ENCODE measurements at regions not wholly inside any gene's neighbourhood (a gene's known extent, or its start where the extent isn't known, plus 50 kb on each side); places are given as distances from the start of the nearest gene placed in this dataset.
"Not testable (repeated sequence)": the region's sequence is repeated elsewhere in the genome, so short reads cannot be mapped to it uniquely, and the experiment has no call there.

DNA sequence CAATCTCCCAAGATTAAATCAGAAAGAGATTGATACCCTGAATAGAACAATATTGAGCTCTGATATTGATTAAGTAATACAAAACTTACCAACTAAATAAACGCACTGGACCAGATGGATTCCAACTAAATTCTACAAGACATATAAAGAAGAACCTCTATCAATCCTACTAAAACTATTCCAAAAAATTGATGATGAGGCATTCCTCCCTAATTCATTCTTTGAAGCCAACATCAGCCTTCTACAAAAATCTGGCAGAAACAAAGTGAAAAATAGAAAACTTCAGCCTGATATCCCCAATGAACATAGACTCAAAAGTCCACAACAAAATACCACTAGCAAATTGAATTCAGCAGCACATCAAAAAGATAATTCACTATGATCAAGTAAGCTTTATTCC lies 695.5 kb downstream of the NYAP2 start:
- Histone ChIP-seq H3K36me3 (replicated peaks) (no peaks in the 10 kb centered on the region), H3K27me3 (ENCODE audit: low read depth) (no peaks in the 10 kb centered on the region), H3K9me3 (no peaks in the 10 kb centered on the region), H3K4me3 (no peak overlapping the region), H3K4me1 (0 out of 2 replicates have a peak, but pooled peaks cover 3% of the 10 kb centered on the region)
- in situ Hi-C loops (cut with MboI; ENCODE audit: low sequenced_read_pairs): no loop called here
- DNase-seq (ENCODE audit: low spot score in 2 of 2): no peak

DNA sequence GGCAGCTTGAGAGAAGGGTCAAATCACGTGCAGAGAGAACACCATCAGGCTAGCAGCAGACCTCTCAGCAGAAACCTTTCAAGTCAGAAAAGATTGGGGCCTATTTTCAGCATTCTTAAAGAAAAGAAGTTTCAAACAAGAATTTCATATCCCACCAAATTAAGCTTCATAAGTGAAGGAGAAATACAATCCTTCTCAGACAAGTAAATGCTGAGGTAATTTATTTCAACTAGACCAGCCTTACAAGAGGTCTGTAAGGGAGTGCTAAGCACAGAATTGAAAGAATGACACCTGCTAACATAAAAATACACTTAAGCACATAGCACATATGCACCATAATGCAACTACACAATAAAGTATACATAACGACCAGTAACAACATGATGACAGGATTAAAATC lies 693.9 kb downstream of the NYAP2 start:
- Histone ChIP-seq H3K4me1 (no peaks in the 10 kb centered on the region), H3K27me3 (ENCODE audit: low read depth) (no peaks in the 10 kb centered on the region), H3K36me3 (replicated peaks) (no peaks in the 10 kb centered on the region), H3K4me3 (no peak overlapping the region), H3K9me3 (no peaks in the 10 kb centered on the region)
- DNase-seq (ENCODE audit: low spot score in 2 of 2): no peak
- in situ Hi-C loops (cut with MboI; ENCODE audit: low sequenced_read_pairs): no loop called here

DNA sequence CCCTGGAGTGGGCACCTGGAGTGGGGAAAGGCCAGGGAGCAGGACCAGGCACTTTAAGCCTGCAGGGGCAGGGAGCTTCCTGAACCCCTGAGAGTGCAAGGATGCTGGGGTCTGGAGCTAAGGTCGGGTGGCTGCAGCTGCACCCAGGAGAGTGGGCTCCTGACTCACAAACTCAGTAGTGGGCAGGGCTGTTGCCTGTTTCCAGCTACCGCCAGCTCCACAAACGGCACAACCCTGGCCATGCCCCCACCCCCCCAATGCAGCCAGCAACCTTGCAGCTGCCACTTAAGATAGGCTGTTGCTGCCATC lies 688.8 kb downstream of the NYAP2 start:
- no peak for DNase-seq (ENCODE audit: low spot score in 2 of 2)
- no peaks in the 10 kb centered on the region for H3K36me3 ChIP-seq (replicated peaks)
- H3K4me1 ChIP-seq: no peaks in the 10 kb centered on the region
- H3K9me3 ChIP-seq: no peaks in the 10 kb centered on the region
- no peaks in the 10 kb centered on the region for H3K27me3 ChIP-seq (ENCODE audit: low read depth)
- no peak overlapping the region for H3K4me3 ChIP-seq
- in situ Hi-C loops (cut with MboI; ENCODE audit: low sequenced_read_pairs): no loop called here

DNA sequence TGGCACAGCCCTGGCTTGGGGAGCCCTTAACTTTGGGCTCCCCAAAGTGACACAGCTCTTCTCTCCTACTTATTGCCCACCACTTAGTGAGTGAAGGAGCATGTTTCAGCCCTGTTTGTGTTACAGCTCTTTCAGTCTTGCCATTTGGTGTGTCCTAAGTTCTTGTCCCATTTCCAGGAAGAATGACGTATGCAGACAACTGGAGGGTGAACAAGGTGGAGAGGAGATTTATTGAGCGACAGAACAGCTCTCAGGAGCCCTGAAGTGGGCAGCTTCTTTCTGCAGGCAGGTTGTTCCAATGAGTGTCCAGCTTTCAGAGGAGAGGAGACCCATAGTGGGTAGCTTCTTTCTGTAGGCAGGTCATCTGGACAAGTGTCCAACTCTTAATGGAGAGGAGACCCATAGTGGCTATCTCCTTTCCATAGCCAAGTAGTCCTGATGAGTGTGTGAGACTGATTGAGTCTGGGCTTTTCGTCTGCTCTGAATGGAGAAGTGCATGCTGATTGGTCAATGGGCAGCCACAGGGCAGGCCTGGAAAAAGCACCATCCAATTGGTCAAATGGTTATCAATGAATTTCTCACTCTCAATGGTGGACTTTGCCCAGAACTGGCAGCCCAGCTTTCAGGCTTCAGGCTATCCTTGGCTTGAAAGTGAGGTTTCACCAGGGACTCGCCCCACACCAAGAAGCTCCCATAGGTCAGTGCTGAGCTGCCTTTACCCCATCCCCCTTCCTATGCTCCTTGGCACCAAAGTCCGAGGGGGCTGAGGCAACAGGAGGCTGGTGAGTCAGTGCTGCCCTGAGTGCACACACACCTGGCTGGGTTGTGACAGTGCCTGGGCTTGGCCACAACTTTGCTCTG lies 688.2 kb downstream of the NYAP2 start:
- in situ Hi-C loops (cut with MboI; ENCODE audit: low sequenced_read_pairs): no loop called here
- no peaks in the 10 kb centered on the region for H3K9me3 ChIP-seq
- H3K36me3 ChIP-seq (replicated peaks): no peaks in the 10 kb centered on the region
- DNase-seq (ENCODE audit: low spot score in 2 of 2): no peak
- H3K4me1 ChIP-seq: no peaks in the 10 kb centered on the region
- no peaks in the 10 kb centered on the region for H3K27me3 ChIP-seq (ENCODE audit: low read depth)
- no peak overlapping the region for H3K4me3 ChIP-seq

DNA sequence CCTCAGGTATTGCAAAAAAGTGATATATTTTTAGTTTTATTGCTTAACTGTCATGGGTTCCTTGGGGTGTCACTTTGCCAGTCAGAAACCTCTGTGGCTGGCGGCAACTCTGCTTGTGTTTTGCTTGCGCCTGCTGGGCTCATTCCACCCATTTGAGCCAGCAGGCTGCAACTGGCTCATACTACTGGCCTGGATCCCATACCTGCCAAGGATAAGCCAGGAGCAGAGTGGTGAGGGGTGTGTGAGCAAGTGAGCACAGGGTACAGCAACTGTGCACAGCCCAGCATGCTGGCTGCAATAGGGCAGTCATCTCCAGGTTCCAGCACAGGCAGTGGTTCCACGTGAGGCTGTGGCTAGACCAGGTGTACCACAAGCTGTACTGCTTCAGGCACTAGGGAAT lies 687.5 kb downstream of the NYAP2 start:
- H3K4me1 ChIP-seq: no peaks in the 10 kb centered on the region
- in situ Hi-C loops (cut with MboI; ENCODE audit: low sequenced_read_pairs): no loop called here

DNA sequence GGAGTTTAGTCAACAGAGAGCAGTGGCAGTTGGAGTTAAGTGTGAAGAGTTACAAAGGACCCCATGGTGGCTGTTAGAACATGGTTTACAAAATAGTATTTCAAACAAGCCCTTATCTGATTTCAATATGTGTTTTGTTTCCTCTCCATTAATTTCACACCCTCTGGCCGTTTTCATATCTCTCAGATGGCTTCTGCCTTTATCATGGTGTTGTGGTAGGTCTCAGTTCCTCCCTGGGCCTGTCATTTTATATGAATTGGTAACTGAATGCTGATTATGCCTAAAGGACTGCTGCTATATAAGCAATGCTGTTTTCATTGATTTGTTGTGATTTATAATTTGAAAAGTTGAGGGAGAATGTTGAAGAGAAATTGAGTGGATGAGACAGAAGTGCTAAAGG lies 686.7 kb downstream of the NYAP2 start:
- H3K4me3 ChIP-seq: no peak overlapping the region
- H3K9me3 ChIP-seq: no peaks in the 10 kb centered on the region
- no peaks in the 10 kb centered on the region for H3K36me3 ChIP-seq (replicated peaks)
- in situ Hi-C loops (cut with MboI; ENCODE audit: low sequenced_read_pairs): no loop called here
- DNase-seq (ENCODE audit: low spot score in 2 of 2): no peak
- no peaks in the 10 kb centered on the region for H3K4me1 ChIP-seq
- H3K27me3 ChIP-seq (ENCODE audit: low read depth): no peaks in the 10 kb centered on the region

More for the DNA sequence above, 687.5 kb downstream of the NYAP2 start:
- Histone ChIP-seq H3K27me3 (ENCODE audit: low read depth) (no peaks in the 10 kb centered on the region), H3K9me3 (no peaks in the 10 kb centered on the region), H3K36me3 (replicated peaks) (no peaks in the 10 kb centered on the region), H3K4me3 (no peak overlapping the region)
- DNase-seq (ENCODE audit: low spot score in 2 of 2): no peak

DNA sequence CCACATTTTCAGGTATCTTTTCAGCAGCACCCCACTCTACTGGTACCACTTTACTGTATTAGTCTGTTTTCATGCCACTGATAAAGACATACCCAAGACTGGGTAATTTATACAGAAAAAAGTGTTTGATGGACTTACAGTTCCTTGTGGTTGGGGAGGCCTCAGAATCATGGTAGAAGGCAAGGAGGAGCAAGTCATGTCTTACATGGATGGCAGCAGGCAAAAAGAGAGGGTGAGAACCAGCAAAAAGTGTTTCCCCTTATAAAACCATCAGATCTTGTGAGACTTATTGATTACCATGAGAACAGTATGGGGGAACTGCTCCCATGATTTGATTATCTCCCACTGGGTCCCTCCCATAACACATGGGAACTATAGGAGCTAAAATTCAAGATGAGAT lies 685.9 kb downstream of the NYAP2 start:
- H3K4me1 ChIP-seq; H3K36me3 ChIP-seq (replicated peaks); DNase-seq (ENCODE audit: low spot score in 2 of 2); H3K27me3 ChIP-seq (ENCODE audit: low read depth); H3K4me3 ChIP-seq; H3K9me3 ChIP-seq; in situ Hi-C loops (cut with MboI; ENCODE audit: low sequenced_read_pairs): not testable (repeated sequence)

DNA sequence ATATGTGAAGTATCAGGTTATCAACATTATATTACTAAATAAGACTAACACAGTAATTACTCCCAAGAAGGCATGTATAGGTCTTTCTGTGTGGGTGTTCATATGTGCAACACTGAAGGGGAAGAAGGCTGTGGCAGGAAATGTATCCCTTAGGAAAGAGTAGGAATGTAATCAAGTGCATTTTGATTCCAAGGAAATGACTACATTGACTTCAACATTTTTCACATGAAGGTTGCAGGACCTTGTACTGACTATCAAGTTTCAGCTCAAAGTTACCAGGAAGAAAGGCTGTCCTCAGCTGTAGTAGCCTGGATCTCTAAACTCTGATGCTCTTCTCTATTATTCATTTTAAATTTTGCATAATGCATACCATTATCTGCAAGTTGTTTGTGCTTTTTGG lies 680.8 kb downstream of the NYAP2 start:
- Histone ChIP-seq H3K4me3 (no peak overlapping the region), H3K27me3 (ENCODE audit: low read depth) (no peaks in the 10 kb centered on the region), H3K9me3 (no peaks in the 10 kb centered on the region), H3K4me1 (no peaks in the 10 kb centered on the region), H3K36me3 (replicated peaks) (no peaks in the 10 kb centered on the region)
- in situ Hi-C loops (cut with MboI; ENCODE audit: low sequenced_read_pairs): no loop called here
- no peak for DNase-seq (ENCODE audit: low spot score in 2 of 2)

DNA sequence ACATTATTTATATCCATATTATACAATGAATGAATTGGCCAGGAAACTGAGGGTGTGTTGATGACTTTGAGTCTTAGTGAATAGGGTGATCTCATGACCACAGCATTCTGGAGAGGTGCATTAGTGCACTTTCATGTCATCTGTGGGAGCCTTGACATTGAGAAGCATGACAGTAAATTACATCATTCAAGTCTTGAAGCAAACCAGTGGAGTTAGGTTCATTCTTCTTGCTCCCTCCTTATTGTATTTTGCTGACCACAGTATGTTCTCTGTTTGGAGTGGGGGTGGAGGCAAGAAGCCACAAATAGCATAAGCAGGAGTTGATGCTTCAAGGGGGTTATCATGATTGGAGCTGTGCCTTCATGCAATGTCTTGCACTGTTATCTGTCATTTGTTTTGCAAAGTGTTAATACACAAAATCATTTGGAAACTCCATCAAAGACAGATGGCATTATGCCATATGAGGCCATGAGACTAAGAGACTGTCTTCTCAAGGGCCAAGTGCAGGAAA lies 680.2 kb downstream of the NYAP2 start:
- H3K4me3 ChIP-seq: no peak overlapping the region
- no peaks in the 10 kb centered on the region for H3K9me3 ChIP-seq
- H3K27me3 ChIP-seq (ENCODE audit: low read depth): no peaks in the 10 kb centered on the region
- DNase-seq (ENCODE audit: low spot score in 2 of 2): no peak
- in situ Hi-C loops (cut with MboI; ENCODE audit: low sequenced_read_pairs): no loop called here
- no peaks in the 10 kb centered on the region for H3K36me3 ChIP-seq (replicated peaks)
- H3K4me1 ChIP-seq: no peaks in the 10 kb centered on the region

DNA sequence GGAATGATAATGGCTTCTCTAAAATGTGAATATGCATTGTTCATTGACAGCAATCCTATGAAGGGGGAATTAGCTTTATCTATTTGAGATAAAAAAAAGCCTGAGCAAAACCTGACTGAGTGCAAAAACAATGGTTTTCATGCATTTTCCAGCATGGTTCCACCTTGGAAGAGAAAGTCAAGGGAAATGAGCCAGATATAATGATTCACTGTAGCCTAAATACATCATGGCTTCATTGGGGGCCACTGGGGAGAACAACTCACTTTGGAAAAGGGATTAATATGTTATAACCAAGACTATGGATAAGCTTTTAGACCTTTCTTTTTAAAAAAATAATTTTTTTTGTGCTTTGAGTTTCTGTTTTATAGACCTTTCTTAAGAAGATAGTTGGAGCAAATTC lies 679.7 kb downstream of the NYAP2 start:
- in situ Hi-C loops (cut with MboI; ENCODE audit: low sequenced_read_pairs): no loop called here
- no peaks in the 10 kb centered on the region for H3K36me3 ChIP-seq (replicated peaks)

DNA sequence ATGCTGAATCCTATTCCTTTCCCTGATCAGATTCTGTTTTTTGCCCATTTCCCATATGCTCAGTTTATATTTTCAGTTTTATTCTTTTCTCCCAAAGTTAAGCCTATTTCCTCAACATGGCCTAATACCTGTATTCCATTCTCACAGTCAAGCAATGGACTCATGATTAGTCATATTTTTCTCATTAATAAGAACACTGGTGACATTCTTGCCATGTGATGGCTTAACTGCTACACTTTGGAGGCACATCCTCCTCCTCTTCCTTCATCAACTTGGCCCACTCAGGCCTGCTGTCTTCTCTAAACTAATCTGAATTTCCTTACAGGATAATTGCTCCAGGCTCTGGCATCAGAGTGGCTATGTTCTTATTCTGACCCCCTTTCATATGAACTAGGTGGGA lies 679.2 kb downstream of the NYAP2 start:
- Histone ChIP-seq H3K27me3 (ENCODE audit: low read depth) (no peaks in the 10 kb centered on the region), H3K9me3 (no peaks in the 10 kb centered on the region), H3K4me1 (no peaks in the 10 kb centered on the region), H3K4me3 (no peak overlapping the region), H3K36me3 (replicated peaks) (no peaks in the 10 kb centered on the region)
- no peak for DNase-seq (ENCODE audit: low spot score in 2 of 2)
- in situ Hi-C loops (cut with MboI; ENCODE audit: low sequenced_read_pairs): no loop called here

More for the DNA sequence above, 679.7 kb downstream of the NYAP2 start:
- Histone ChIP-seq H3K9me3 (no peaks in the 10 kb centered on the region), H3K4me3 (no peak overlapping the region), H3K27me3 (ENCODE audit: low read depth) (no peaks in the 10 kb centered on the region), H3K4me1 (no peaks in the 10 kb centered on the region)
- DNase-seq (ENCODE audit: low spot score in 2 of 2): no peak

DNA sequence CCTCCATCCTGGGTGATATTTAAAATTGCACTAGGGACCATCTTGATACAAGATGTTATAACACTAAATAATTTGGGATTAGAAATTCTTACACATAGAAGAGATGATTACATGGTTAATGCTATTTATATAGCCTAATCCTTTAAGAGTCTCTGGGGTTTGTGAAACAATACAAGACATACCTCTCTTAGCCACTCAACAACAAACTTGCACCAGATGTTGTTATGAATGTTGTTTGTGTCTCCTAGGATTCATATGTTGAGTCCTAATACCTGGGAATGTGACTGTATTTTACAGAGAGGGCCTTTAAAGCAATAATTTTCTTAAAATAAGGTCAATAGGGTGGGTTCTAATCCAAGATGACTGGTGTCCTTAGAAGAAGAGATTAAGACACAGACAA lies 678.3 kb downstream of the NYAP2 start:
- Histone ChIP-seq H3K27me3 (ENCODE audit: low read depth) (no peaks in the 10 kb centered on the region), H3K4me3 (no peak overlapping the region), H3K4me1 (no peaks in the 10 kb centered on the region), H3K9me3 (no peaks in the 10 kb centered on the region), H3K36me3 (replicated peaks) (no peaks in the 10 kb centered on the region)
- in situ Hi-C loops (cut with MboI; ENCODE audit: low sequenced_read_pairs): no loop called here
- DNase-seq (ENCODE audit: low spot score in 2 of 2): no peak

DNA sequence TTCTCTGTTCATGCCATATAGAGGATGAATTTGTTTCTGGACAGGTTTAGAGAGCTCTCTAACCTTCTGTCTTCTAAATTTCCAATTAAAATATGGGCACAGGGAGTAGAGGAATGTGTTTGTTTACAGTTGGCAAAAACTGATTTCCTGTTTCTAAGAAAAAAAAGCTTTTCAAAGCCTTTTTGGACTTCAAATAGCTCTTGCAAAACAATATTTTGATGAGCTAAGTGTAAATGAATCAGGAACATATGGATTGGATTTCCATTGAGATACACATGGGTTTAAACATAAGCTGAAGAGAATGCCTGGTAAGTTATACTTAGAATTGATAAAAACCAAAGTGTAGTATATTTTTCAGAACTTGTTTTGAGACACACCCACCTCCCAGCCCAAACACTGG lies 677.5 kb downstream of the NYAP2 start:
- Histone ChIP-seq H3K27me3 (ENCODE audit: low read depth) (no peaks in the 10 kb centered on the region), H3K4me3 (no peak overlapping the region), H3K9me3 (no peaks in the 10 kb centered on the region), H3K4me1 (no peaks in the 10 kb centered on the region), H3K36me3 (replicated peaks) (no peaks in the 10 kb centered on the region)
- no peak for DNase-seq (ENCODE audit: low spot score in 2 of 2)
- in situ Hi-C loops (cut with MboI; ENCODE audit: low sequenced_read_pairs): no loop called here

DNA sequence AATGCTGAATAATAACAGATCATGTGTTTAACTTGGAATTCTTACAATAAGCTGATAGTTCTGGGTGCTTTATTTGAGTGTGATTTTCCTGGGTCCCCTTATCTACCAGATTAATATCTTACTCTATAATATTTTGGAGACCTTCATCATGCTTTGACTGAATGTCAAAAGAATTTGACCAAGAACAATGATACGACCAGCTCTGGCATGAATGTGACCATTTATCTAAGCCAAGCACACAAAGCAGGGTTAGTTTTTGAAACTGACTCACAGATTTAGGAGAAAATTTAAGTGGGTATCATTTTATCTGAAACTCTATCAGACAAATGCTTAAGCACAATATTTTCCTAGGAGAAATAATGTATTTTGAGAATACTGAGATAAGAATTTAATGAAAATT lies 677.0 kb downstream of the NYAP2 start:
- Histone ChIP-seq H3K4me1 (no peaks in the 10 kb centered on the region), H3K36me3 (replicated peaks) (no peaks in the 10 kb centered on the region), H3K27me3 (ENCODE audit: low read depth) (no peaks in the 10 kb centered on the region), H3K4me3 (no peak overlapping the region), H3K9me3 (no peaks in the 10 kb centered on the region)
- no peak for DNase-seq (ENCODE audit: low spot score in 2 of 2)
- in situ Hi-C loops (cut with MboI; ENCODE audit: low sequenced_read_pairs): no loop called here

DNA sequence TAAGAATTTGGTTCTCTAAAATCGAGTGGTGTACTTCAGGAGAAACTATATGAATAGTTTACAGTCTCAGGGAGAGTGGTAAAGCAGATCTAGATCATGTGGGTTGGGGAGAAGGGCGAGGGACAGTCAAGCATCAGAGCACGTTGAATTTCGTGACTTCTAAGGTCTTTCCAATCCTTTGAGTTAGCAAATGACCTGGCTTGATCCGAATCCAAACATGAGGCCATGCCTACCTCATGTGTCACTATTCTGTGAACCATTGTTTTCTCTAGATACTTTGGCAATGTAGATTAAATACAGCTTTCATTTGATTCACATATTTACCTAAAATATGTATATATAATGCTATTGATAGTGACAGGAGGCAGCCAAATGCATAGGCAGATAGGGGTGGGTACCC lies 674.9 kb downstream of the NYAP2 start:
- no peaks in the 10 kb centered on the region for H3K27me3 ChIP-seq (ENCODE audit: low read depth)
- H3K4me1 ChIP-seq: no peaks in the 10 kb centered on the region
- no peak for DNase-seq (ENCODE audit: low spot score in 2 of 2)
- no peaks in the 10 kb centered on the region for H3K36me3 ChIP-seq (replicated peaks)
- H3K9me3 ChIP-seq: no peaks in the 10 kb centered on the region
- no peak overlapping the region for H3K4me3 ChIP-seq
- in situ Hi-C loops (cut with MboI; ENCODE audit: low sequenced_read_pairs): no loop called here

Data from HAP-1 (cell line).